Erythroblast (primary cell): ENCODE measurements at regions not wholly inside any gene's neighbourhood (a gene's known extent, or its start where the extent isn't known, plus 50 kb on each side); places are given as distances from the start of the nearest gene placed in this dataset.

Source experiments
- GATA1 ChIP-seq: IDR thresholded peaks from 2 replicates; pipeline ENCODE4 v1.6.1; 2011; ENCODE audit warnings: low read depth, mild to moderate bottlenecking, control low read depth, low read length, moderate library complexity
- POLR2A ChIP-seq: IDR thresholded peaks from 2 replicates; pipeline ENCODE4 v1.6.1; 2011; ENCODE audit warnings: mild to moderate bottlenecking, low read length

- TF ChIP-seq POLR2A: no peak
- no peak for TF ChIP-seq GATA1
Observed at GRCh38 chr10:57775250-57775649, 492.4 kb downstream of the IPMK start.
